HUES48 (cell line): ENCODE measurements at regions not wholly inside any gene's neighbourhood (a gene's known extent, or its start where the extent isn't known, plus 50 kb on each side); places are given as distances from the start of the nearest gene placed in this dataset.

Source experiments
- H3K27ac ChIP-seq: one replicate; pipeline ENCODE4 v1.7.0; 2013; ENCODE audit warnings: low read depth, low read length, inconsistent platforms
- H3K27me3 ChIP-seq: 2 replicates; pipeline ENCODE4 v1.6.1; 2013; ENCODE audit warnings: mild to moderate bottlenecking, low read length; ENCODE audit not compliant: control insufficient read depth, insufficient read depth
- H3K36me3 ChIP-seq: 2 replicates; pipeline ENCODE4 v1.6.1; 2013; ENCODE audit warnings: low read length; ENCODE audit not compliant: control insufficient read depth, insufficient read depth
- H3K4me1 ChIP-seq: 2 replicates; pipeline ENCODE4 v1.6.1; 2013; ENCODE audit warnings: mild to moderate bottlenecking, low read length; ENCODE audit not compliant: control insufficient read depth, insufficient read depth
- H3K4me3 ChIP-seq: 2 replicates; pipeline ENCODE4 v1.5.1; 2013; ENCODE audit warnings: mild to moderate bottlenecking, low read depth, low read length
- H3K9ac ChIP-seq: 2 replicates; pipeline ENCODE4 v1.6.1; 2013; ENCODE audit warnings: mild to moderate bottlenecking, low read depth, low read length, moderate library complexity
- H3K9me3 ChIP-seq: 2 replicates; pipeline ENCODE4 v1.6.1; 2013; ENCODE audit warnings: low read length; ENCODE audit not compliant: control insufficient read depth, insufficient read depth

DNA sequence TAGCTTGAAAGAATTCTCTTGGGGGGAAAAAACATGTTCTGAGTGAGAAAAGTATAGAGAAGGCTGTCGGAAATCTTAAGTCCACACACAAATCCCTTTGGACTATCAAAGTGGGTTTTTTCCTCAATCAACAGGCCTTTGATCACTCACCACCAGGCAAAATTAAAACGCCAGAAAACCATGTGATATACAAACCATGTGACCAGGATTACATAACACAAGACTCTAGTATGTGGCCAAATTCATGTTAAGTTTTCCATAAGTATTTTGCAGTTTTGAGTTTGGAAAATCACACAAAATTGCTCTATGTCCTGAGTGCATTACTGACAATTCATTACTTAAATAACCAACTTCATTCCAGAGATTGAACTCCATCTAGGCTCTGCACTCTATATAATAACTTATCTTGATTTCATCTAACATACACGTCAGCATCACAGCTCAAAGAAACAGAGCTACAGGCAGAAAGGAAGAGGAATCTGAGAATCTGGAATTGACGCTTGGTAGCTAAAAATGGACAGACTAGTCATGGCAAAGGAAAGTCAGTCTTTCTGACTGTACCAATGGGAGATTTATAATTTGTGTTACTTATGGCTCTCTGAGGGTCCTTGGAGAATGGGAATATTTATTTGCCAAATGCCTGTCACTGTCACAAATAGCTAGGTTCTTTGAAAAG, 383.5 kb downstream of the SFMBT2 start:
- no peaks in the 10 kb centered on the region for H3K27me3 ChIP-seq
- H3K9me3 ChIP-seq, result no peaks in the 10 kb centered on the region
- H3K36me3 ChIP-seq, result no peaks in the 10 kb centered on the region
- no peak overlapping the region for H3K9ac ChIP-seq
- no peaks in the 10 kb centered on the region for H3K4me1 ChIP-seq
- H3K27ac ChIP-seq, result no peak overlapping the region
- no peak overlapping the region for H3K4me3 ChIP-seq

DNA sequence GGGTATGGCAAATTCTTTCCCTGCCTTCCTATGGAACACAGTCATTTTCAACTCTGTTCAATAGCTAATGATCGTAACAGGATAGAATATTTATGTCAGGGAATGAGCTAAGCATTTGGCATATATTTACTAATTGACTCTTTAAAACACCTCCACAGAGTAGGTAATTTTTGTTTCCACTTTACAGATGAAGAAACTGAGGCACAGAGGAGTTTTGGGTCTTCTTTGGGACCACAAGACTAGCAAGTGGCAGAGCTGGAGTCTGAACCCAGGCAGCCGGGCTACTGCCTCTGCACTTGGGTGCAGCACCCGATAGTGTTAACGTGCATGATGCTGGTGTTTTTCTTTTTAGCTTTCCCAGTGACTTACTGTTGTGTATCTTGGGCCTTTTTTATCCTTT, 384.0 kb downstream of the SFMBT2 start:
- Histone ChIP-seq H3K4me3 (no peak overlapping the region), H3K9me3 (no peaks in the 10 kb centered on the region), H3K36me3 (no peaks in the 10 kb centered on the region), H3K27me3 (no peaks in the 10 kb centered on the region), H3K4me1 (no peaks in the 10 kb centered on the region), H3K9ac (no peak overlapping the region), H3K27ac (no peak overlapping the region)

DNA sequence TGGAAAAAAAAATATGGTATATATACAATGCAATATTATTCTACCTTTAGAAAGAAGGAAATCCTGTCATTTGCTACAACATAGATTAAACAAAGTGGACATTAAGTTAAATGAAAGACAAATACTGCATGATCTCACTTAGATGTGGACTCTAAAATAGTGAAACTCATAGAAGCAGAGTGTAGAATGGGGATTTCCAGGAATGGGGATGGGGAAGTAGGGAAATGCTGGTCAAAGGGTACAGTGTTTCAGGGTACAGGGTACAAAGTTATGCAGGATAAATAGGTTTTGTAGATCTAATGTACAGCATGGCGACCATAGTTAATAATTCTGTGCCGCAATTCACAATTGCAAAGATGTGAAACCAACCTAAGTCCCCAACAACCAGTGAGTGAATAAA, 385.5 kb downstream of the SFMBT2 start:
- no peak overlapping the region for H3K4me3 ChIP-seq
- no peak overlapping the region for H3K9ac ChIP-seq
- no peak overlapping the region for H3K27ac ChIP-seq
- H3K4me1 ChIP-seq, result no peaks in the 10 kb centered on the region
- H3K9me3 ChIP-seq, result no peaks in the 10 kb centered on the region
- no peaks in the 10 kb centered on the region for H3K27me3 ChIP-seq
- no peaks in the 10 kb centered on the region for H3K36me3 ChIP-seq

DNA sequence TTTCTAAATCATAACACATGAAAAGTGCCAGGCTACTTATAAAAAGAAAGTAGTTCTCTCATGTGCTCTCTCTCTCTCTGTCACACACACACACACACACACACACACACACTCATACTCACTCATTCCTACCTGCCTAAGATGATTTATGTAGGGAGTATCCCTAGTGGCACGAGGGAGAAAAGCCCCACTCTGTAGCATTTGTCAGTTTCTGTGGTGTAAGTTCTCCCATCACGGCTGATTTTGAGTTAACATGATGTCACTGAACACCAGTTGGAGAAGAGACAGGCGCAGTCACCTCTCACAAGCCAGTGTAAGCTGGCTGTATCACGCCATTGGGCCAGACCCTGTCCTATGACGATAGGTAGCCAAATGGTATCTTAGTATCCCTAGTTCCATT, 395.4 kb downstream of the SFMBT2 start:
- no peaks in the 10 kb centered on the region for H3K36me3 ChIP-seq
- no peak overlapping the region for H3K4me3 ChIP-seq
- no peaks in the 10 kb centered on the region; the same call in 1 of the 2 replicates for H3K27me3 ChIP-seq
- no peaks in the 10 kb centered on the region for H3K9me3 ChIP-seq
- H3K4me1 ChIP-seq, result no peaks in the 10 kb centered on the region
- no peak overlapping the region for H3K9ac ChIP-seq
- no peak overlapping the region for H3K27ac ChIP-seq

DNA sequence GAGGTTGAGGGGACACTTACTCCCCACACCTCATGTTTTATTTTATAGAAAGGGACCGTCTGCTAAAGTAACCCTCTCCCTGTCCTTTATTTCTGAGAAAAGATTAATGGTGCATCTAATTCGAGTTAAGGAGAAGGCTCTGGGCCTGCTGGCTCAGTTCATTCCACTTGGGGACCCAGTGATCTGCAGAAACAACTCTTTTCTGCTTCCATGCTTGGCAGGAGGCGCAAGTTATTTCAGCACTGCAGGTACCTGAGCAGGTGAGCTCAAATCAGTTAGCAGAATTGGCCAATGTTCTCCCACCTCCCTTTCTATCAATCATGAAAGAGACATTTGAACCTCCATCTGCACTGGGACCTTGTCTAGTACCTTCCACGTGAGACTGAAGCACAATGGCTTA, 396.1 kb downstream of the SFMBT2 start:
- Histone ChIP-seq H3K9me3 (no peaks in the 10 kb centered on the region), H3K27me3 (no peaks in the 10 kb centered on the region; the same call in 1 of the 2 replicates), H3K36me3 (no peaks in the 10 kb centered on the region), H3K4me1 (no peaks in the 10 kb centered on the region), H3K27ac (no peak overlapping the region), H3K9ac (no peak overlapping the region), H3K4me3 (no peak overlapping the region)

DNA sequence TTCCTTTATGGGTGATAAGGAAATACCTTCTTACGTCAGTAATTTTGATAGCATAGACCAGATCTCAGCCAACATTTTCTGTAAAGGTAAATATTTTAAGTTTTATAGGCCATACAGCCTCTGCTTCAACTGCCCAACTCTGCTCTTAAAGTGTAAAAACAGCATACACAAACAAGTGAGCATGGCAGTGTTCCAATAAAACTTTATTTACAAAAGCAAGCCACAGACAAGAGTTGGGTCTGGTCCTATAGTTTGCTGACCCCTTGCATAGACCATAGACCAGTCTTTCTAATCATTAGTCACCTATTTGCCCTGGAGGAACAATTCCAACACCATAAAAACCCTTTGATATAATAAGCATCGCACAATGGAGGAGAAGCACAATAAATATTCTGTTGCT, 398.8 kb downstream of the SFMBT2 start:
- no peaks in the 10 kb centered on the region for H3K9me3 ChIP-seq
- H3K4me1 ChIP-seq, result no peaks in the 10 kb centered on the region
- no peaks in the 10 kb centered on the region; the same call in 1 of the 2 replicates for H3K27me3 ChIP-seq
- H3K4me3 ChIP-seq, result no peak overlapping the region
- H3K27ac ChIP-seq, result no peak overlapping the region
- no peaks in the 10 kb centered on the region for H3K36me3 ChIP-seq
- H3K9ac ChIP-seq, result no peak overlapping the region

DNA sequence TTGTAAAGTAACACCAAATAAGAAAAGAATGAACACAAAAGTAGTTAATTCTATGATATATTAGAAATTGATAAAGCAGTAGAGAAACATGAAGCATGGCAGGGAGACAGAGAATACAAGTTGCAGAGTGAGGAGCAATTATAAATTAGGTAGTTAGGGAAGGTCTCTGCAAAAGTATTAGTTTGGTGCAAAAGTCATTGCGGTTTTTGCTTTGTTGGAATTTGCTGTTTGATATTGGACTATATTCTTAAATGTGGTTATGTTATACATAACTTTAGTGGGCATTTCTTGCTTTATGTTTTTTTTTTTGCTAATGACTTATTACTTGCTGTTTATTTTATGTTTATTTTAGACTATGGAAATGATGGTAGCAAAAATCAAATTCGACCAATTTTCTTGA, 402.2 kb downstream of the SFMBT2 start:
- Histone ChIP-seq H3K27ac (no peak overlapping the region), H3K36me3 (no peaks in the 10 kb centered on the region), H3K27me3 (no peaks in the 10 kb centered on the region), H3K4me3 (no peak overlapping the region), H3K9me3 (no peaks in the 10 kb centered on the region), H3K9ac (no peak overlapping the region), H3K4me1 (no peaks in the 10 kb centered on the region)

DNA sequence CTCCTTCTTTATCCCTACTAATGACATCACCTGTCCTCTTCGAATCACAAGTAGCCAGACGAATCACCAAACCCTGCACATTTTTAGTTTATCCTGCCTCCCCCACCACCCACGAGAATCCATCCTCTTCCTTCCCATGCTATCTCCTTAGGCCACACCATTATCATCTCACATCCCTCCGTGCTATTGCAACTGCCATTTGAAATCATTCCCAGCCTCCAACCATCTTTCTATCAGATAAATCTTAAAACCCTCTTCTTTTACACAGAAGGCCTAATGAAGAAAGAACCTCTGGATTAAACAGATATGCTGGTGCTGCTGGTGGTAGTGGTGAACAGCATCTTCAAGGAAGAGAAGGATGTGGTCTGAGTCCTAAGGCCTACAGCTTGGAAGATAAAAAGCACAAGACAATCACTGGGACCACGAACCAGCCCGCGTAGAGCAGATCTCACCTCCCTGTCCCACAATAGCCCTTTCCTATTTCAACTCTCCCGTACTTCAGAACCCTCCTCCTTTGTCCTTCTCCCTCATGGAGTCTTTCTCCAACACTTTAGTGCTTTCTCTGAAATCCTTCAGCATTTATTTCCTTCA, 403.1 kb downstream of the SFMBT2 start:
- no peak overlapping the region for H3K4me3 ChIP-seq
- no peak overlapping the region for H3K9ac ChIP-seq
- no peaks in the 10 kb centered on the region for H3K4me1 ChIP-seq
- no peak overlapping the region for H3K27ac ChIP-seq
- H3K9me3 ChIP-seq, result no peaks in the 10 kb centered on the region
- no peaks in the 10 kb centered on the region for H3K36me3 ChIP-seq
- H3K27me3 ChIP-seq, result no peaks in the 10 kb centered on the region

DNA sequence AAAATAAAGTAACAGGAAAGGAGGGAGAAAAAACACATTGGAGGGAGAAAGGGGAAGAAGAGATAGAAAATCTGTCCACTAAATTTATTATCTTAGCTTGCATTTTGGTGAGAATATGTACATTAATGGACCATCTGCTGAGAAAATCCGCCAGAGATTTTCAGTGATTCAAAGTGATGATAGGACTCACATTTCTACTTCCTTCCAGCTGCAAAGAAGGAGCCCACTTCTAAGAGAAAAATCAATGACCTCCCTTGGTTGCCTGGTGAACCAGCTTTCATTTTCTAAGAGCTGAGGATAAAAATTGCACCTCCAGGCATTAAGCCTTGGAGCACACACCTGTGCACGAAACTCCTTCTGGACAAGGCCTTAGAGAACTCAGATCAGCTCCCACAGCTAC, 404.3 kb downstream of the SFMBT2 start:
- no peaks in the 10 kb centered on the region for H3K36me3 ChIP-seq

DNA sequence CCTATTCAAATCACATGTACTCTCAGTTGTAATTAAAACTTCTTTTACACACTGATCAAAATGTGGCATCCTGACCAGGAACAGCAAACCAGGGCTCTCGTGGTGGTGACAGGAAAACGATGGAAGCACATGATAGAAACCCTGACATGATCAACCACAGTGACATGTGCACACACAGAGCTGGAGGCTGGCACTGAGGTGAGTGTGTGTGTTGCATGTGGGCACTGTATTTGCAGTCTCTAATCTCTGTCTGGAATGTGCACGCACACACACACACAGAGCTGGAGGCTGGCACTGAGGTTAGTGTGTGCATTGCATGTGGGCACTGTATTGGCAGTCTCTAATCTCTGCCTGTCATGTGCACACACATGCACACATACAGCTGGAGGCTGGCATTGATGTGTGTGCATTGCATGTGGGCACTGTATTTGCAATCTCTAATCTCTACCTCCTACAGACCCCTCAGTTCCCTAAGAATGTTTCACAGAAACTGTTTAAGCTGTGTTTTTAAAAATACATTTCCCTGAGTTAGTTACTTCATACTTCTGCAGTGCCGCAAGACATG, 406.9 kb downstream of the SFMBT2 start:
- Histone ChIP-seq H3K36me3 (no peaks in the 10 kb centered on the region), H3K27me3 (no peaks in the 10 kb centered on the region), H3K9ac (no peak overlapping the region), H3K4me1 (no peaks in the 10 kb centered on the region), H3K9me3 (no peaks in the 10 kb centered on the region), H3K27ac (no peak overlapping the region), H3K4me3 (no peak overlapping the region)

More for the DNA sequence above, 404.3 kb downstream of the SFMBT2 start:
- no peak overlapping the region for H3K4me3 ChIP-seq
- H3K4me1 ChIP-seq, result no peaks in the 10 kb centered on the region
- no peak overlapping the region for H3K9ac ChIP-seq
- no peaks in the 10 kb centered on the region for H3K9me3 ChIP-seq
- H3K27me3 ChIP-seq, result no peaks in the 10 kb centered on the region
- H3K27ac ChIP-seq, result no peak overlapping the region

DNA sequence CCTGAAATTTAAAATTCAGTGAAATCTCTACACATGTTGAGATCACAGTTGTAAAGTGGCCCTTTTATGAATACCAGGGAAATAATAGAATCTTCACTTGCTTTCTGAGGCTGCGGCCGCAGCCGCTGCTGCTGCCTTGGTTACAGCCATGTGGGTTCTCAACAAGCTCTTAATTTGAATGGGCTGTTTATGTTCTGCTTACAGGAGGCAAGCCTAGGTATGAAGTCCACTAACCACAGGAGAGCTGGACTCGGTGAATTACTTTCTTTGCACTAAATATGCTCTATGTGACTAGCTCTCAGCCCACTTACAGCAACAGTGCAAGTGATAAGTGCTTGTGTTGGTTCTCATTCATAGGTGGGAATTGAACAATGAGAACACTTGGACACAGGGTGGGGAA, 410.8 kb downstream of the SFMBT2 start:
- Histone ChIP-seq H3K36me3 (no peaks in the 10 kb centered on the region), H3K4me1 (no peaks in the 10 kb centered on the region), H3K27me3 (no peaks in the 10 kb centered on the region), H3K27ac (no peak overlapping the region), H3K9ac (no peak overlapping the region), H3K9me3 (no peaks in the 10 kb centered on the region), H3K4me3 (no peak overlapping the region)
